GM12864 (cell line): ENCODE measurements at regions not wholly inside any gene's neighbourhood (a gene's known extent, or its start where the extent isn't known, plus 50 kb on each side); places are given as distances from the start of the nearest gene placed in this dataset.

Experiments
- DNase-seq: peaks from one replicate; pipeline ENCODE4 v3.0.0-alpha.2; 2011; ENCODE audit warnings: low read depth
- H3K4me3 ChIP-seq: 2 replicates; pipeline ENCODE4 v1.5.1; 2011; ENCODE audit warnings: mild to moderate bottlenecking, low read depth, low read length, control low read depth
- TF ChIP-seq, protein P1 (sequence below): IDR thresholded peaks from 2 replicates; pipeline ENCODE4 v1.5.1; 2011; ENCODE audit warnings: low read depth, mild to moderate bottlenecking, moderate library complexity, low read length, control low read depth, inconsistent platforms; ENCODE audit errors: missing control alignments

- DNase-seq = no peak
- TF ChIP-seq, protein P1, sequence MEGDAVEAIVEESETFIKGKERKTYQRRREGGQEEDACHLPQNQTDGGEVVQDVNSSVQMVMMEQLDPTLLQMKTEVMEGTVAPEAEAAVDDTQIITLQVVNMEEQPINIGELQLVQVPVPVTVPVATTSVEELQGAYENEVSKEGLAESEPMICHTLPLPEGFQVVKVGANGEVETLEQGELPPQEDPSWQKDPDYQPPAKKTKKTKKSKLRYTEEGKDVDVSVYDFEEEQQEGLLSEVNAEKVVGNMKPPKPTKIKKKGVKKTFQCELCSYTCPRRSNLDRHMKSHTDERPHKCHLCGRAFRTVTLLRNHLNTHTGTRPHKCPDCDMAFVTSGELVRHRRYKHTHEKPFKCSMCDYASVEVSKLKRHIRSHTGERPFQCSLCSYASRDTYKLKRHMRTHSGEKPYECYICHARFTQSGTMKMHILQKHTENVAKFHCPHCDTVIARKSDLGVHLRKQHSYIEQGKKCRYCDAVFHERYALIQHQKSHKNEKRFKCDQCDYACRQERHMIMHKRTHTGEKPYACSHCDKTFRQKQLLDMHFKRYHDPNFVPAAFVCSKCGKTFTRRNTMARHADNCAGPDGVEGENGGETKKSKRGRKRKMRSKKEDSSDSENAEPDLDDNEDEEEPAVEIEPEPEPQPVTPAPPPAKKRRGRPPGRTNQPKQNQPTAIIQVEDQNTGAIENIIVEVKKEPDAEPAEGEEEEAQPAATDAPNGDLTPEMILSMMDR = no peak
- no peak overlapping the region for H3K4me3 ChIP-seq
Observed at GRCh38 chr6:49155316-49155715, 307.7 kb downstream of the MMUT start.

- TF ChIP-seq, protein P1 = no peak
- no peak for DNase-seq
- H3K4me3 ChIP-seq = no peak overlapping the region
Observed at GRCh38 chr6:49151957-49152356, 311.1 kb downstream of the MMUT start.

DNA sequence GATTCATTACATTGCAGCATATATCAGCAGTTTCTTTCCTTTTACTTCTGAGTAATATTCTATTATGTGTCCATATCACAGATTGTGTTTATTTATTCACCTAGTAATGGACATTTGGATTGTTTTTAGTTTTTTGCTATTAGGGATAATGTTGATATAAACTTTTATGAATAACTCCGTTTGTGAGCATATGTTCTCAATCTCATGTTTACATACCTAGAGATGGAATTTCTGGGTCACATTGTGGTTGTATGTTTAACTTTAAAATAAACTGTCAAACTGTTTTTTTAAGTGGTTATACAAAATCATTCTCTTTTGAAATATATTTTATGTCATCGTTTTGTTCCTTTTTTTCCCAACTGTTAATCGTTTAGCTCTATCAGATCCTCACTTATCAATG lies 311.6 kb downstream of the MMUT start:
- DNase-seq = no peak
- TF ChIP-seq, protein P1 = no peak
- no peak overlapping the region for H3K4me3 ChIP-seq

GRCh38 chr6:49151033-49151432 lies 312.0 kb downstream of the MMUT start:
- TF ChIP-seq, protein P1 = no peak
- no peak overlapping the region for H3K4me3 ChIP-seq
- no peak for DNase-seq

GRCh38 chr6:49145280-49145679 lies 317.8 kb downstream of the MMUT start:
- H3K4me3 ChIP-seq = no peak overlapping the region
- DNase-seq = no peak
- TF ChIP-seq, protein P1 = no peak

GRCh38 chr6:49142421-49143151 lies 320.5 kb downstream of the MMUT start:
- no peak overlapping the region for H3K4me3 ChIP-seq
- TF ChIP-seq, protein P1 = no peak
- no peak for DNase-seq

DNA sequence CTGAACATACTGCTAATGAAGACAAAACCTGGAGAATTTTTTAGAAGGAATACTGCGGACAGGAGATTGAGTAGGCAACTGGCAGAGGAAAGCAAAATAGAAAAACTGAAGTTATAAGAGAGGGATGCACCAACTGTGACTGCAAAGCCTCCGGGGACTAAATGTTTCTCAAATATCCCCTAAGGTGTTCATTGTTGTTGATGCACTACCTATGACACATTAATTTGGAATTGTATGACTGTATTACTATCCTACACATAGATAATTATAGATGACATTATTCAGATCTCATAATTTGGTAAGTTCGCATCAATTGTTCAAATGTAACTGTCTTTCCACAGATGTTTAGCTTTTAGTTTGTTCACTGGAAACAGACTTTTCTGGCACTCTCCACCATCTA lies 341.1 kb downstream of the MMUT start:
- DNase-seq = no peak
- H3K4me3 ChIP-seq = no peak overlapping the region
- TF ChIP-seq, protein P1 = no peak
